Psoas muscle (tissue), 7 donors: ENCODE measurements at regions not wholly inside any gene's neighbourhood (a gene's known extent, or its start where the extent isn't known, plus 50 kb on each side); places are given as distances from the start of the nearest gene placed in this dataset.
A peak's percentile ranks its signal among the peaks of the same experiment; 100 is the strongest.

ENCODE experiments used
- ATAC-seq, 4 donors: fragments of 200-7000 bp; cut with Tn5 transposase; one replicate each; pipeline ENCODE4 v1.9.1; 2020; ENCODE audit warnings: moderate library complexity in 3 of 4, mild to moderate bottlenecking in 2 of 4
- DNase-seq, 2 donors: peaks; one replicate each; pipeline ENCODE4 v3.0.0-alpha.2; 2020
- H3K27ac ChIP-seq: fragments of 200-600 bp; one replicate; pipeline ENCODE4 v1.8.0; 2022
- H3K27me3 ChIP-seq, 3 donors: fragments of 200-600 bp in 1 of 3; one replicate each; pipeline versions ENCODE4 v1.6.1 to v1.8.0; 2013 to 2022; ENCODE audit warnings: low read length in 2 of 3, mild to moderate bottlenecking in 2 of 3, moderate library complexity in 1 of 3; ENCODE audit not compliant: insufficient read depth in 3 of 3
- H3K36me3 ChIP-seq, 2 donors: fragments of 200-600 bp in 1 of 2; one replicate each; pipeline versions ENCODE4 v1.6.1 to v1.8.0; 2013 to 2022; ENCODE audit warnings: low read depth in 1 of 2, mild to moderate bottlenecking in 1 of 2, moderate library complexity in 1 of 2; ENCODE audit not compliant: insufficient read depth in 1 of 2
- H3K4me1 ChIP-seq: fragments of 200-600 bp; one replicate; pipeline ENCODE4 v1.8.0; 2022
- H3K4me3 ChIP-seq: fragments of 200-600 bp; one replicate; pipeline ENCODE4 v1.8.0; 2022; ENCODE audit warnings: mild to moderate bottlenecking
- H3K9me3 ChIP-seq: fragments of 200-600 bp; one replicate; pipeline ENCODE4 v1.8.0; 2022
- WGBS, 3 donors: extraction: QIAGEN DNeasy Blood & Tissue Kit; methylation state at CpG; one replicate each; pipeline versions ENCODE4 v1.1.6 to v1.1.7; 2013; 5-methylcytosine and 5-hydroxymethylcytosine counted together
- intact Hi-C, 2 donors: fragments of 100-400 bp; cut with DNase I; formaldehyde crosslinking; loops; one replicate each; pipeline versions ENCODE4 v1.11.0 to v1.14.2; 2022
- TF ChIP-seq, protein P1 (sequence below): fragments of 200-600 bp; IDR thresholded peaks from one replicate; pipeline ENCODE4 v1.8.0; 2022; ENCODE audit warnings: antibody characterized with exemption
- donor health status: healthy with polysubstance abuse.
- donor health status: DM: no; HTN: no; CAD: no; lungs with moderate emphysema.
- donor health status: Bipolar disorder and iron deficiency.
- donor health status: healthy.
- donor health status: DM: yes; HTN: yes; CAD: no.
- donor health status: DM: no; HTN: no; CAD: no.
- donor health status: DM: yes; HTN: yes; CAD: no.

DNA sequence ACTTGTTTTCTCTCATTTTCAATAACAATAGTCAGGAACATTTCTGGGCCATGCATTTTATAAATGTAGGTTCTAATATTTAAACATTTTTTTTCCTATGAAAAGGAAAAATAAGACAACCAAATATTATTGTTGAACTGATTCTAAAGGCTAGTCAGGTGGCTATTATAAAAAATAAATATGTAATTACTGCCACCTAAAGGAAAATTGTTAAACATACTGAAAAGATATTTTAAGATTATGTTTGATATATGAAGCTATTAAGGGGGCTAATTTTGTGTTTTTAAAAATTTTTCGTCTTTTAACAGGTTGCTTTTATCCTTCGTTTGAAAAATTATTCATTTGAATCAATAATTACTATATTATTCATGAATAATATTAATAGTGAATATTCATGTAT, 62.2 kb upstream of the FDX1 start:
- no peaks in the 10 kb centered on the region for H3K27me3 ChIP-seq
- no peak overlapping the region for H3K27ac ChIP-seq
- H3K9me3 ChIP-seq = no peaks in the 10 kb centered on the region
- H3K36me3 ChIP-seq = no peaks in the 10 kb centered on the region
- no peak overlapping the region for H3K4me3 ChIP-seq
- intact Hi-C loops = loop anchor here in 1 of 2 donors (5.0 kb wide), 3 partner anchors 55 to 420 kb away; no protein-coding TSS in a partner anchor
- ATAC-seq (peak in 1 of 4 donors; percentile 54), DNase-seq (no peak)
- 52 to 80% (median 78%) methylated on average over 2 of the region's 2 CpGs for WGBS, 3 donors
- no peaks in the 10 kb centered on the region for H3K4me1 ChIP-seq
- TF ChIP-seq, protein P1, sequence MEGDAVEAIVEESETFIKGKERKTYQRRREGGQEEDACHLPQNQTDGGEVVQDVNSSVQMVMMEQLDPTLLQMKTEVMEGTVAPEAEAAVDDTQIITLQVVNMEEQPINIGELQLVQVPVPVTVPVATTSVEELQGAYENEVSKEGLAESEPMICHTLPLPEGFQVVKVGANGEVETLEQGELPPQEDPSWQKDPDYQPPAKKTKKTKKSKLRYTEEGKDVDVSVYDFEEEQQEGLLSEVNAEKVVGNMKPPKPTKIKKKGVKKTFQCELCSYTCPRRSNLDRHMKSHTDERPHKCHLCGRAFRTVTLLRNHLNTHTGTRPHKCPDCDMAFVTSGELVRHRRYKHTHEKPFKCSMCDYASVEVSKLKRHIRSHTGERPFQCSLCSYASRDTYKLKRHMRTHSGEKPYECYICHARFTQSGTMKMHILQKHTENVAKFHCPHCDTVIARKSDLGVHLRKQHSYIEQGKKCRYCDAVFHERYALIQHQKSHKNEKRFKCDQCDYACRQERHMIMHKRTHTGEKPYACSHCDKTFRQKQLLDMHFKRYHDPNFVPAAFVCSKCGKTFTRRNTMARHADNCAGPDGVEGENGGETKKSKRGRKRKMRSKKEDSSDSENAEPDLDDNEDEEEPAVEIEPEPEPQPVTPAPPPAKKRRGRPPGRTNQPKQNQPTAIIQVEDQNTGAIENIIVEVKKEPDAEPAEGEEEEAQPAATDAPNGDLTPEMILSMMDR = peak; percentile 38

DNA sequence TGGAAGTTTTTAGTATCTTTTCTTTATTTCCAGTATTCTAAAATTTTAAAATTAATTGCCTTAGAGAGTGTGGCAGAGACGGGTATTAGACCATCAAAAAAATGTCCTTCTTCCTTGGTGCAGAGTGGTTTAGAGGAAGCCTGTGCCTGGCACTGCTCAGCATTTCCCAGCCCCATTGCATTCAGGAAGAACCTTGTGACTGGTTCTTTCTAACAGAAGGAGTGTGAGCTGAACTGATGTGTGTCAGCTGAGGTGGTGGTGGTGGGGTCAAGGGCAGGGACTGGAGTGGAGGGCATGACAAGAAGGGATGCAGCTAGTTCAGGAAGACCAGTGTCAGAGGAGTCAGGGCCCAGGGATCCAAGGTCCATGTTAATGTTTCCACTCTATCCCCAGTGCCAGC, 58.7 kb upstream of the FDX1 start:
- Histone ChIP-seq H3K27me3 (no peaks in the 10 kb centered on the region), H3K36me3 (no peaks in the 10 kb centered on the region), H3K9me3 (no peaks in the 10 kb centered on the region), H3K4me1 (no peaks in the 10 kb centered on the region), H3K27ac (no peak overlapping the region), H3K4me3 (no peak overlapping the region)
- ATAC-seq (no peak), DNase-seq (no peak)
- WGBS, 3 donors = 84 to 93% (median 89%) methylated on average over 1 of the region's 1 CpG
- intact Hi-C loops = loop anchor here in 1 of 2 donors (5.0 to 10.0 kb wide), 2 partner anchors 419 to 516 kb away; no protein-coding TSS in a partner anchor
- TF ChIP-seq, protein P1 = no peak

DNA sequence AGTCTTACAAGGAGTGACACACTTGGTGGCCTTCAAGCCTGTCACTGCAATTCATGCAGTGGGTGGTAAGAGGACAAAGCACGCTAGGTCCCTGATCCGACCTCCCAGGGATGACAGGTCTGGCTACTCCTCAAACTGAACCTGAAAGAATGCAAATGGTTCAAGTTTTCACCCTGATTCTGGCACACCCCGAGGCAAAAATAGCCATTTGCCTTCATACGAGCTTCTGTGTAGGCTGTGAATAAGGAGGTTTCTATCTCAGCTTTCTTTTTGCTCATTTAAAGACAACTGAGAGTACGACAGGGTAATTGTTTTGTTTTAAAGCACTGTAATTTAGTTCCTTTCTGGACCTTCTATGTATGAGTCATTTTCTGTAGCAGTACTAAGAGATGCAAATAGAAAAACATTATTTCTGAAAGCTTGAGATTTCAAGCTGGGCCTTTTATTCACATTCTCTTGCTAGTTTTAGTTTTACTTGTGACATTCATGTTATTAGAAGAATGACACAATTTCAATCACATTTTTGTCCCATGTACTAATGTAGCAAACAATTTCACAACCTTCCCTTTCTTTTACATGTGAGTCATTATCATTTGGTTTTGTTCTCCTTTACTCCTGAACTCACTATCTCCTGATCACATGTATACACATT, 56.6 kb upstream of the FDX1 start:
- intact Hi-C loops = loop anchor here in 1 of 2 donors (5.0 to 10.0 kb wide), 2 partner anchors 421 to 518 kb away; no protein-coding TSS in a partner anchor
- Histone ChIP-seq H3K27me3 (no peaks in the 10 kb centered on the region), H3K4me1 (no peaks in the 10 kb centered on the region), H3K36me3 (no peaks in the 10 kb centered on the region), H3K9me3 (no peaks in the 10 kb centered on the region), H3K4me3 (no peak overlapping the region), H3K27ac (no peak overlapping the region)
- TF ChIP-seq, protein P1 = no peak
- DNase-seq (no peak), ATAC-seq (no peak)
- WGBS, 3 donors = 74 to 85% (median 75%) methylated on average over 5 of the region's 5 CpGs

DNA sequence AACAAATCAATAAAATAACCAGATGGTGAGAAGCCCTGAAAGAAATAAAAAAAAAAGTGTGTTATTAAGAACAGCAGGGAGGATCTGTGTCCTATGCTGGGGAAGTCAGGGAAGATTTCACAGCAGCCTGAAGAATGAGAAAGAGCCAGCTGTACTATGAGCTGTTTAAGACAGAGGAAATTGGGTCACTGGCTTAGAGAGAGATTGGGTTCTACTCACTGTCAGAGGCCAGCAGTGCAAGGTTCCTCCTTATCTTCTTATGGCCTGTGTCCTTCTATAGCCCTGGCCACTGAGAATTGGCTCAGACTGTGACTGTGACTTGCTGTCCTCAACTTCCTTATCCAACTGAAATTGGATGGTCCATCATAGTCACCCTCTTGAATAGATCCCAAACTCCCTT, 54.8 kb upstream of the FDX1 start:
- Histone ChIP-seq H3K27me3 (no peaks in the 10 kb centered on the region), H3K36me3 (no peaks in the 10 kb centered on the region), H3K4me1 (no peaks in the 10 kb centered on the region), H3K4me3 (no peak overlapping the region), H3K27ac (no peak overlapping the region), H3K9me3 (no peaks in the 10 kb centered on the region)
- intact Hi-C loops = loop anchor here (5.0 to 10.0 kb wide), 4 partner anchors 57 to 520 kb away; partner anchors contain the start of gene RDX (in 2 of the 2)
- ATAC-seq (no peak), DNase-seq (no peak)
- TF ChIP-seq, protein P1 = no peak

DNA sequence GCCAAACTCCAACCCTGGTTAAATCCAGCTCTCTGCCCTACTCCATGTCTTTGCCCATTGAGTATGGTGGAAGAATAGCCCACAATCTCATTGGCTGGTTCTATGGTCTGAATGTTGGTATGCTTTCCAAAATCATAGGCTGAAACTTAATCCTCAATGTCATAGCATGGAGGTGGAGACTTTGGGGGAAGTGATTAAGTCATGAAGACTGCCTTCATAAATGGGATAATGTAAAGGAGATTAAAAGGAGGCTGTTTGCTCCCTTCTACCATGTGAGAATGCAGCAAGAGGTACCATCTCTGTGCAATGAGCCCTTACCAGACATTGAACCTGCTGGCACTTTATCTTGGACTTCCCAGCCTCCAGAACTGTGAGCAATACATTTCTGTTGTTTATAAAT, 54.4 kb upstream of the FDX1 start:
- ATAC-seq (no peak), DNase-seq (no peak)
- intact Hi-C loops = loop anchor here (5.0 to 10.0 kb wide), 3 partner anchors 57 to 521 kb away; partner anchors contain the start of gene RDX (in 2 of the 2)
- TF ChIP-seq, protein P1 = no peak
- Histone ChIP-seq H3K27me3 (no peaks in the 10 kb centered on the region), H3K4me3 (no peak overlapping the region), H3K9me3 (no peaks in the 10 kb centered on the region), H3K4me1 (no peaks in the 10 kb centered on the region), H3K27ac (no peak overlapping the region), H3K36me3 (no peaks in the 10 kb centered on the region)
